ENCODE measurements at regions not wholly inside any gene's neighbourhood (a gene's known extent, or its start where the extent isn't known, plus 50 kb on each side); places are given as distances from the start of the nearest gene placed in this dataset.

GRCh38 chr3:10712121-10712520 is 103.9 kb upstream of the SLC6A11 start:
- no peak for TF ChIP-seq EZH2 (IDR thresholded peaks at IDR 0.05; ENCODE audit: insufficient read depth, poor library complexity, severe bottlenecking)
- no peak for TF ChIP-seq EZH2phosphoT487 (IDR thresholded peaks at IDR 0.05; ENCODE audit: insufficient read depth, low read depth)
- Histone ChIP-seq H3K9ac (no peak overlapping the region), H3K27me3 (replicated peaks; ENCODE audit: insufficient read depth) (peaks cover 6% of the 10 kb centered on the region), H3K4me3 (no peak overlapping the region), H3F3A (ENCODE audit: insufficient read depth) (no peaks in the 10 kb centered on the region), H2AFZ (no peak overlapping the region), H3K9me2 (ENCODE audit: insufficient read depth) (no peaks in the 10 kb centered on the region), H3K4me2 (ENCODE audit: unreplicated experiment) (no peak overlapping the region), H3K27ac (no peak overlapping the region), H3K79me2 (ENCODE audit: insufficient read depth) (no peaks in the 10 kb centered on the region), H3K4me1 (ENCODE audit: insufficient read depth) (no peaks in the 10 kb centered on the region), H4K20me1 (ENCODE audit: insufficient read depth) (no peaks in the 10 kb centered on the region), H3K36me3 (ENCODE audit: low read depth) (no peaks in the 10 kb centered on the region), H3K9me3 (ENCODE audit: low read depth) (no peaks in the 10 kb centered on the region)
- DNase-seq, result no peak
- WGBS, 2 experiments (ENCODE audit: low coverage in 1 of 2, low lambda C conversion rate in 2 of 2, missing lambda C conversion rate in 2 of 2), result 57 to 58% methylated on average over 6 of the region's 6 CpGs
- in situ Hi-C loops (cut with MboI), result no loop called here

- Histone ChIP-seq H3K36me3 (ENCODE audit: low read depth) (no peaks in the 10 kb centered on the region), H3K4me3 (no peak overlapping the region), H3K79me2 (ENCODE audit: insufficient read depth) (no peaks in the 10 kb centered on the region), H3F3A (ENCODE audit: insufficient read depth) (no peaks in the 10 kb centered on the region), H3K27me3 (replicated peaks; ENCODE audit: insufficient read depth) (peaks cover 3% of the 10 kb centered on the region; the same call in 1 of the 2 replicates), H3K9me3 (ENCODE audit: low read depth) (no peaks in the 10 kb centered on the region), H3K4me1 (ENCODE audit: insufficient read depth) (no peaks in the 10 kb centered on the region), H3K9ac (no peak overlapping the region), H3K27ac (no peak overlapping the region), H3K9me2 (ENCODE audit: insufficient read depth) (no peaks in the 10 kb centered on the region), H3K4me2 (ENCODE audit: unreplicated experiment) (no peak overlapping the region), H4K20me1 (ENCODE audit: insufficient read depth) (no peaks in the 10 kb centered on the region), H2AFZ (no peak overlapping the region)
- 24 to 26% methylated on average over 6 of the region's 6 CpGs for WGBS, 2 experiments (ENCODE audit: low coverage in 1 of 2, low lambda C conversion rate in 2 of 2, missing lambda C conversion rate in 2 of 2)
- DNase-seq, result no peak
- no peak for TF ChIP-seq EZH2phosphoT487 (IDR thresholded peaks at IDR 0.05; ENCODE audit: insufficient read depth, low read depth)
- TF ChIP-seq EZH2 (IDR thresholded peaks at IDR 0.05; ENCODE audit: insufficient read depth, poor library complexity, severe bottlenecking), result no peak
- in situ Hi-C loops (cut with MboI), result no loop called here
These were observed 102.4 kb upstream of the SLC6A11 start for GRCh38 chr3:10713656-10714055.

DNA sequence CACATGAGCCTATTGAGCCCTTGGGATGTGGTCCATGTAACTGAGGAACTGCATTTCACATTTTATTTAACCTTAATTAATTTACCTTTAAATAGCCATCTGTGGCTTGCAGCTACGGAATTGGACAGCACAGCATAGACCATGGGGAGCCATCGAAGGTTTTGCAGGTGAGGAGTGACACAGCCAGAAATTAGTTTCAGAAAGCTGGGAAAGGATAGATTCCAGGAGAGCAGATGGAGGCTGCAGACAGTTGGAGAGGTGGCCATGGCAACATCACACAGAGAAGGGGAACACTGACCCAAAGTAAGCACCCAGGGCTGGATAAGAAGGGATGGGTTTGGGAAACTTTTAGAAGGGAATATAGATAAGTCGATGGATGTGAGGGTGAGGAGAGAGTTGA is 100.1 kb upstream of the SLC6A11 start:
- H3K27me3 ChIP-seq (replicated peaks; ENCODE audit: insufficient read depth), result 0 out of 2 replicates have a peak, but pooled peaks cover 2% of the 10 kb centered on the region
- H3K9ac ChIP-seq, result no peak overlapping the region
- no peaks in the 10 kb centered on the region for H3K9me3 ChIP-seq (ENCODE audit: low read depth)
- no peaks in the 10 kb centered on the region for H3F3A ChIP-seq (ENCODE audit: insufficient read depth)
- H3K4me2 ChIP-seq (ENCODE audit: unreplicated experiment), result no peak overlapping the region
- no peaks in the 10 kb centered on the region for H3K36me3 ChIP-seq (ENCODE audit: low read depth)
- in situ Hi-C loops (cut with MboI), result no loop called here
- no peak overlapping the region for H2AFZ ChIP-seq
- no peaks in the 10 kb centered on the region for H4K20me1 ChIP-seq (ENCODE audit: insufficient read depth)
- no peak overlapping the region for H3K4me3 ChIP-seq
- no peaks in the 10 kb centered on the region for H3K79me2 ChIP-seq (ENCODE audit: insufficient read depth)
- DNase-seq, result no peak
- H3K27ac ChIP-seq, result no peak overlapping the region
- TF ChIP-seq EZH2phosphoT487 (IDR thresholded peaks at IDR 0.05; ENCODE audit: insufficient read depth, low read depth) (no peak), EZH2 (IDR thresholded peaks at IDR 0.05; ENCODE audit: insufficient read depth, poor library complexity, severe bottlenecking) (no peak)
- no peaks in the 10 kb centered on the region for H3K9me2 ChIP-seq (ENCODE audit: insufficient read depth)
- 16 to 32% methylated on average over 3 of the region's 3 CpGs for WGBS, 2 experiments (ENCODE audit: low coverage in 1 of 2, low lambda C conversion rate in 2 of 2, missing lambda C conversion rate in 2 of 2)
- H3K4me1 ChIP-seq (ENCODE audit: insufficient read depth), result no peaks in the 10 kb centered on the region

DNA sequence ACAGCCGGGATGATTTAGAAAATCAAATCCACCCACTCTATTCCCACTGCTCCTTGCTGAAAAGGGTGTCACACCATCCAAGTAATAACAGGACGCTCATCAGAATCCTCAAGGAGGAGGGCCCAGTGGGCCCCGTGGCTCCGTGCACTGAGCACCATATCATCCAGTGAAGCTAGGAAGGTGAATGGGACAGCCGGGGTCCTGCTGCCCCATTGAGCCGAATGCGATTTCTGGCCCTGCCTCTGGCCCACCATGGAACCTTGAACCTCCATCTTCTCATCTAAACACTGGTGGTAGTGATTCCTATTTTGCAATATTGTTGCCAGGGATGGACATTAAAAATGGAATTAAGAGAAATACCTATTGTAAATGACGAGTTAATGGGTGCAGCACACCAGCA is 99.1 kb upstream of the SLC6A11 start:
- H3K4me1 ChIP-seq (ENCODE audit: insufficient read depth), result no peaks in the 10 kb centered on the region
- no peaks in the 10 kb centered on the region for H4K20me1 ChIP-seq (ENCODE audit: insufficient read depth)
- 28 to 40% methylated on average over 8 of the region's 8 CpGs for WGBS, 2 experiments (ENCODE audit: low coverage in 1 of 2, low lambda C conversion rate in 2 of 2, missing lambda C conversion rate in 2 of 2)
- H3K9me3 ChIP-seq (ENCODE audit: low read depth), result no peaks in the 10 kb centered on the region
- no peak overlapping the region for H3K9ac ChIP-seq
- H3K79me2 ChIP-seq (ENCODE audit: insufficient read depth), result no peaks in the 10 kb centered on the region
- H3F3A ChIP-seq (ENCODE audit: insufficient read depth), result no peaks in the 10 kb centered on the region
- no peaks in the 10 kb centered on the region for H3K36me3 ChIP-seq (ENCODE audit: low read depth)
- no peak overlapping the region for H3K27ac ChIP-seq
- no peaks in the 10 kb centered on the region for H3K27me3 ChIP-seq (replicated peaks; ENCODE audit: insufficient read depth)
- H2AFZ ChIP-seq, result no peak overlapping the region
- no peak for DNase-seq
- in situ Hi-C loops (cut with MboI), result no loop called here
- H3K4me3 ChIP-seq, result no peak overlapping the region
- TF ChIP-seq EZH2phosphoT487 (IDR thresholded peaks at IDR 0.05; ENCODE audit: insufficient read depth, low read depth), result no peak
- TF ChIP-seq EZH2 (IDR thresholded peaks at IDR 0.05; ENCODE audit: insufficient read depth, poor library complexity, severe bottlenecking), result no peak
- no peaks in the 10 kb centered on the region for H3K9me2 ChIP-seq (ENCODE audit: insufficient read depth)
- no peak overlapping the region for H3K4me2 ChIP-seq (ENCODE audit: unreplicated experiment)

DNA sequence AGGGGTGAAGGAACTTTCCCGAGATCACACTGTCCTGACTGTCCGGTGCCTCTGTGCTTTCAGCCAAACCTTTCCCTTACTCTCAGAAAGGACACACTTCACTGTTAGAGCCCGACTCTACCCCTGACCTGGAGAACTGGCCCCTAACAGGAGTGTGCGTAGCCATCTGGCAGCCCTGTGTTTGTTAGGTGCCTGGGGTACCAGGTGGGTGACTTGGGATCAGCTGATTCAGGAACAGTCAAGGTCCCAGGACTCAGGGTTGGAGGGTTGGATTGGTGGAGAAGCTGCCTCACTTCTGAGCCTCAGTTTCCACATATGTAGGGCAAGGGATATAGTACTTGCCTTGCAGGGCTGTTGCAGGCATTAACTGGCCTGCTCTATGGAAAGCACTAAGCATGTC is 98.3 kb upstream of the SLC6A11 start:
- no peak for DNase-seq
- Histone ChIP-seq H4K20me1 (ENCODE audit: insufficient read depth) (no peaks in the 10 kb centered on the region), H3K9ac (no peak overlapping the region), H3K4me3 (no peak overlapping the region), H3K79me2 (ENCODE audit: insufficient read depth) (no peaks in the 10 kb centered on the region), H2AFZ (no peak overlapping the region), H3K27me3 (replicated peaks; ENCODE audit: insufficient read depth) (no peaks in the 10 kb centered on the region), H3K9me3 (ENCODE audit: low read depth) (no peaks in the 10 kb centered on the region), H3K36me3 (ENCODE audit: low read depth) (no peaks in the 10 kb centered on the region), H3F3A (ENCODE audit: insufficient read depth) (no peaks in the 10 kb centered on the region), H3K4me2 (ENCODE audit: unreplicated experiment) (no peak overlapping the region), H3K9me2 (ENCODE audit: insufficient read depth) (no peaks in the 10 kb centered on the region), H3K4me1 (ENCODE audit: insufficient read depth) (no peaks in the 10 kb centered on the region), H3K27ac (no peak overlapping the region)
- TF ChIP-seq EZH2 (IDR thresholded peaks at IDR 0.05; ENCODE audit: insufficient read depth, poor library complexity, severe bottlenecking), result no peak
- no peak for TF ChIP-seq EZH2phosphoT487 (IDR thresholded peaks at IDR 0.05; ENCODE audit: insufficient read depth, low read depth)
- in situ Hi-C loops (cut with MboI), result no loop called here
- 47 to 61% methylated on average over 4 of the region's 4 CpGs for WGBS, 2 experiments (ENCODE audit: low coverage in 1 of 2, low lambda C conversion rate in 2 of 2, missing lambda C conversion rate in 2 of 2)
